ENCODE measurements at regions not wholly inside any gene's neighbourhood (a gene's known extent, or its start where the extent isn't known, plus 50 kb on each side); places are given as distances from the start of the nearest gene placed in this dataset.

- peak in 1 of 7 donors; percentile 14 for DNase-seq
- H3K27ac ChIP-seq = no peak overlapping the region
- H3K27me3 ChIP-seq = peaks cover 8% of the 10 kb centered on the region
- intact Hi-C loops (cut with DNase I) = no loop called here
- no peaks in the 10 kb centered on the region for H3K36me3 ChIP-seq (replicated peaks in 1 of 2)
- H3K4me1 ChIP-seq (replicated peaks in 1 of 2) = no peaks in the 10 kb centered on the region
- H3K4me3 ChIP-seq = no peak overlapping the region
- no peaks in the 10 kb centered on the region for H3K9me3 ChIP-seq (replicated peaks in 1 of 3)
- 83 to 90% (median 88%) methylated on average over 6 of the region's 6 CpGs for WGBS, 4 donors
- no peak for TF ChIP-seq POLR2A (IDR thresholded peaks at IDR 0.05)
- no peak for TF ChIP-seq CTCF (IDR thresholded peaks at IDR 0.05)
These were observed 110.3 kb downstream of the KCNF1 start for GRCh38 chr2:11022064-11022463.

GRCh38 chr2:11022591-11023273, 111.0 kb downstream of the KCNF1 start:
- no peaks in the 10 kb centered on the region for H3K4me1 ChIP-seq (replicated peaks in 1 of 2)
- no peaks in the 10 kb centered on the region for H3K36me3 ChIP-seq (replicated peaks in 1 of 2)
- intact Hi-C loops (cut with DNase I) = no loop called here
- H3K4me3 ChIP-seq = no peak overlapping the region
- DNase-seq = no peak
- peaks cover 8% of the 10 kb centered on the region for H3K27me3 ChIP-seq
- WGBS, 4 donors = 71 to 82% (median 81%) methylated on average over 9 to 12 of the region's 12 CpGs
- no peaks in the 10 kb centered on the region for H3K9me3 ChIP-seq (replicated peaks in 1 of 3)
- TF ChIP-seq CTCF (IDR thresholded peaks at IDR 0.05) (no peak), POLR2A (IDR thresholded peaks at IDR 0.05) (no peak)
- H3K27ac ChIP-seq = no peak overlapping the region

GRCh38 chr2:11023326-11024258, 111.9 kb downstream of the KCNF1 start:
- TF ChIP-seq POLR2A (IDR thresholded peaks at IDR 0.05) = no peak
- no peak for TF ChIP-seq CTCF (IDR thresholded peaks at IDR 0.05)
- no peak for DNase-seq
- WGBS, 4 donors = 83 to 94% (median 92%) methylated on average over 21 to 29 of the region's 29 CpGs

GRCh38 chr2:11024259-11024645, 112.5 kb downstream of the KCNF1 start:
- peaks cover 8% of the 10 kb centered on the region for H3K27me3 ChIP-seq
- intact Hi-C loops (cut with DNase I) = no loop called here
- no peak overlapping the region for H3K27ac ChIP-seq
- no peaks in the 10 kb centered on the region for H3K9me3 ChIP-seq (replicated peaks in 1 of 3)
- no peak overlapping the region for H3K4me3 ChIP-seq
- no peak for DNase-seq
- WGBS, 4 donors = 35 to 43% (median 41%) methylated on average over 13 to 14 of the region's 14 CpGs
- H3K4me1 ChIP-seq (replicated peaks in 1 of 2) = no peaks in the 10 kb centered on the region
- no peak for TF ChIP-seq POLR2A (IDR thresholded peaks at IDR 0.05)
- no peak for TF ChIP-seq CTCF (IDR thresholded peaks at IDR 0.05)
- H3K36me3 ChIP-seq (replicated peaks in 1 of 2) = no peaks in the 10 kb centered on the region

More at GRCh38 chr2:11023326-11024258, 111.9 kb downstream of the KCNF1 start:
- intact Hi-C loops (cut with DNase I) = no loop called here
- H3K4me3 ChIP-seq = no peak overlapping the region
- no peak overlapping the region for H3K27ac ChIP-seq
- peaks cover 8% of the 10 kb centered on the region for H3K27me3 ChIP-seq
- H3K36me3 ChIP-seq (replicated peaks in 1 of 2) = no peaks in the 10 kb centered on the region
- H3K9me3 ChIP-seq (replicated peaks in 1 of 3) = no peaks in the 10 kb centered on the region
- H3K4me1 ChIP-seq (replicated peaks in 1 of 2) = no peaks in the 10 kb centered on the region

All from adrenal gland (tissue), 9 donors.